ENCODE measurements at regions not wholly inside any gene's neighbourhood (a gene's known extent, or its start where the extent isn't known, plus 50 kb on each side); places are given as distances from the start of the nearest gene placed in this dataset.

DNA sequence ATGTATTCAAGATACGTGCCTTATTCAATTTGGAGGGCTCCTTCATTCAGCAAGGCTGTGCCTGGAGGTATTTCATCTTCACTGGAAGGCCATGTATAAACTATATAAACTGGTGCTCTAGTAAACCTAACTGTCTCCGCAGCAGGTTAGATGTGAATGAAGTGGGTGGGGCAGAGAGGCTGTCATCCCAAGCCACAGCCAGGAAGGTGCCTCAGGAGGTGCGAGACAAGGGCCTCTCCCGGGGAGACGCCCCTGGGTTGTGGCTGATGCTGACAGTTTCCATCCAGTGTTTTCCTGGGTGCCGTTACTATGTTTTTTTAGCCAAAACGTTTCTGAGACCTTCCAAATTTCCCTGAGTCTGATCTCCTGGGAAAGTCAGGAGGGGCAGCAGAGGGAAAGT, 221.5 kb upstream of the RPL34 start:
- TF ChIP-seq GATA3 (IDR thresholded peaks at IDR 0.05; ENCODE audit: low read depth, low read length): no peak
- no peak for TF ChIP-seq GATA2 (IDR thresholded peaks at IDR 0.05; ENCODE audit: low read depth, low read length)

Measured in SH-SY5Y (cell line).